HG03432 (cell line): ENCODE measurements at regions not wholly inside any gene's neighbourhood (a gene's known extent, or its start where the extent isn't known, plus 50 kb on each side); places are given as distances from the start of the nearest gene placed in this dataset.
"Not testable (repeated sequence)": the region's sequence is repeated elsewhere in the genome, so short reads cannot be mapped to it uniquely, and the experiment has no call there.

Experiments
- ATAC-seq: cut with Tn5 transposase; IDR thresholded peaks from one replicate; pipeline ENCODE4 v1.9.1; 2021; ENCODE audit warnings: mild to moderate bottlenecking, moderate library complexity; ENCODE audit not compliant: unreplicated experiment

DNA sequence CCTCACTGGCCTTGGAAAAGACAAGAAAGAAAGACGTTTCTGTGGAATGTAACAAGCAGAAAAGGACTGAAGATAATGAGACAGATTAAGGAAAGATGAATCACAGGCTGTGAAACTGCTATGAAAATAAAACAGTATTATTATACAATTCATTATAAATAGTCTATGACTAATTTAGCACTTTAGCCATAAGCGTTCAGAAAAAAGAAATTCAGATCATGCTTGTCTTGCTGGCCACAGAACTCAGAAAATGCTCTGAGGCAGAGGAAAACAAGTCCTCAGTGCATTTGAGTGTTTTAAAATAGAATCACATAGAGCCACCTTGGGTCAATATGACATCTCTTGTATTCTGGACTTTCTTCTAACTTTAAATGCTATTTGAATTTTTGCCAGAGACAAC is 65.9 kb upstream of the NBPF26 start:
- ATAC-seq, result not testable (repeated sequence)

DNA sequence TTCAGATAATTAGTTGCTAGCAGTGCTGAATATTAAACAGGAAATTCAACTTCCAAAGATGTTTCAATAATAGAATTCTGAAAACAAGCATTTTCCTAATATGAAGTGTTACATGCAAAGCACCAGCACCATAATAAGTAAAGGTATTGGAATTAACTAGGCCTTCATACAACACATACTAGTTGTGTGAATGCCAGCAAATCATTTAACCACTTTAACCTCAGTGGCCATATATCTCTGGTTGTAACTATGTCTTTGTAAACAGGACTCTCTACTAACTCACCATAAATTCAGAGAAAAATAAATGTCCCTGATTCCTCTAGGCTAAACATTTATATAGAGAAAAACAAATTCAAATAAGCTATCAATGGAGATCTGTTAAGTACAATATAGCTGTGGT is 65.1 kb upstream of the NBPF26 start:
- not testable (repeated sequence) for ATAC-seq

DNA sequence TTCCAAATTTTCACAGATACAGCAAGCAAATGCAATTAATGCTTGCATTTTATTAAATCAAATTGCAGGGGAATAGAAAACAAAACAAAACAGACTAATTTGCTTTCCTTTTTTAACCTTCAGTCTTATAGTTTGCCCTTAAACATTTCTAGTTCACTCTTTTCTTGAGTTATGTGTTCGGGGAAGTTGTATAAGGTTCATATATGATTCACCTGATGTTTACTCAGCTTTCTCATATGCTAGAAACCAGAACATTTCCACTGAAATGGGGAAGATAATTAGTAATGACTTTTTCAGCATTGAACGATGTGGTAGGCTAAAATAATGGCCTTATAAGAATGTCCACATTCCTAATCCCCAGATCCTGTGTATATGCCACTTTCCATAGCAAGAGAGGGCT is 64.6 kb upstream of the NBPF26 start:
- ATAC-seq, result not testable (repeated sequence)

DNA sequence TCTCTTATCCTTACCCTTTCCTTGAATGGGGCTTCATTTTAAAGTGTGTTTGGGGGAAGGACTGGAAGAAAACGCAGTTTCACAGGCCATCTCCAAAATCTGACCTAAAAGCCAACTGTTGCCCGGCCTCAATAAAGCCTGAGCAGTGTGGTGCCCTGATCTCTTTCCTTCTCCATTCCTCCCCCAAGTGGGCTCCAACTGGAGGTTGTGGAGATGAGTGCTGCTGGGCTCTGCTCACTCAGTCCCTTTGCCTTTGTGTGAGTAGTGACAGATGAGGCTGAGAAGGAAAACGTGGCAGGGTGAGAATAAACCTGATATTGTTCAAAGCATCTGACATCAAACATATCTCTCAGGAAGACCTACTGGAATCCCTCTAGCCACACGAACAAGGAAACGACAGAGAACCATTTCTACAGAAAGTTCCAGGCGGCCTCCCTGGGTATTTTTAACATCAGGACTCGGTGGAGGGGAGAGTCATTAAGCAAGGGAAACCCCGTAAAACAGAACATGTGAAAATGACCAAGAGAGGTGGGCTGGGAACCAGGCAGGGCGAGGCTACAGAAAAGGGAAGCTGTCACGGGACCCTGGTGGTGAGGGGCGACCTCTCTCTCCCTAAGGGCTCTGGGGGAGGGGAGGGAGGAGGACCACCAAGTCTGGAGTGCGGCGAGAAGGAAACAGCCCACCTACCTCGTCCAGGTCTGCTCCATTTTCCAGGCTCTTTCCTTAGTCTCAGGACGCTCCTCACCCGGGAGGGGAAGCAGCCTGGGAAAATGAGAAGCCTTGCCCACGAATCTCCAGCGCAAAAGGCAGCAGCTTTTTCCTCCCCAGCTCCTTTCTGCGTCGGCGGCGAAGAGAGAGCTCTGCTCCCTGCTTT is 59.1 kb upstream of the NBPF26 start:
- not testable (repeated sequence) for ATAC-seq

DNA sequence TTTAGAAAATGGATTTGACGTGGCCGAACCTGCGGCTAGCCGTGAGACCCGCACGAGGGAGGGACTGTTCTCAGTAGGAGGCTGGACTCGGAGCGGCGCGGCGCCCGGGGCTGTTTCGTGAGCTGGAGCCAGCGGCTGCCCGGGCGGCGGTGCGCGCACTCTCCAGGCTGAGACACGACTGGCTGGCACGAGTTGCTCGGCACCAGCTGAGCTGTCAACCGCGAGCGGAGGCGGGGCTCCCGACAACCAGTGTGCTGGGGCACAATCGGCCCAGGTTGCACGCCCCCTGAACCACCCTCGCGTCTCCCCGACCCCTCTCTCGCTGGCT is 58.5 kb upstream of the NBPF26 start:
- ATAC-seq, result peak; percentile 55

DNA sequence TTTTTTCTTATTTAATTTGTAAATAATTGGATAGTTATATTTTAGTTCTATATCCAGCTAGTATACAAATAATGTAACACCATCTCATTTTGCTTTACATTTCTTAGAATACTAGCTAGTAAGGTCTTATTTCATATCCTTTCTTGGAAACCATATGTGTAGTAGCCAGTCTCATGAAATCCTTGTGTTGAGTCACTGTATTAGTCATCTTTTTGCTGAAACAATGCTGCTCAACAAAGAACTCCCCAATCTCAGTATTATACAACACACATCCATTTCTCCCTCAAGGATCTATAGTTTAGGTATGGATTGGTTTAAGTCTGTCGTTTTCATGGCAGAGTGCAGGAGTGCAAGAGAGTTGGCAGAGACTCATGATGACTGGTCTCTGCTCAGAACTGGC is 55.6 kb upstream of the NBPF26 start:
- ATAC-seq, result not testable (repeated sequence)
